BE2C (cell line): ENCODE measurements at regions not wholly inside any gene's neighbourhood (a gene's known extent, or its start where the extent isn't known, plus 50 kb on each side); places are given as distances from the start of the nearest gene placed in this dataset.

Experiments used
- DNase-seq: peaks from one replicate; pipeline ENCODE4 v3.0.0-alpha.2; 2020
- H3K27me3 ChIP-seq: fragments of 250-450 bp; sonication (Bioruptor Pico); 2 replicates; pipeline ENCODE4 v1.5.1; 2020; ENCODE audit warnings: mild to moderate bottlenecking
- H3K36me3 ChIP-seq: fragments of 250-450 bp; sonication (Bioruptor Pico); 2 replicates; pipeline ENCODE4 v1.5.1; 2020; ENCODE audit warnings: mild to moderate bottlenecking
- H3K4me1 ChIP-seq: fragments of 250-450 bp; sonication (Bioruptor Pico); 2 replicates; pipeline ENCODE4 v1.5.1; 2020
- H3K4me3 ChIP-seq: 2 replicates; pipeline ENCODE4 v1.5.1; 2011; ENCODE audit warnings: low read depth, low read length
- H3K9me3 ChIP-seq: fragments of 250-450 bp; sonication (Bioruptor Pico); 2 replicates; pipeline ENCODE4 v1.5.1; 2020
- TF ChIP-seq, protein P1 (sequence below): IDR thresholded peaks from 2 replicates; pipeline ENCODE4 v1.5.1; 2012; ENCODE audit warnings: mild to moderate bottlenecking, low read depth, low read length

DNA sequence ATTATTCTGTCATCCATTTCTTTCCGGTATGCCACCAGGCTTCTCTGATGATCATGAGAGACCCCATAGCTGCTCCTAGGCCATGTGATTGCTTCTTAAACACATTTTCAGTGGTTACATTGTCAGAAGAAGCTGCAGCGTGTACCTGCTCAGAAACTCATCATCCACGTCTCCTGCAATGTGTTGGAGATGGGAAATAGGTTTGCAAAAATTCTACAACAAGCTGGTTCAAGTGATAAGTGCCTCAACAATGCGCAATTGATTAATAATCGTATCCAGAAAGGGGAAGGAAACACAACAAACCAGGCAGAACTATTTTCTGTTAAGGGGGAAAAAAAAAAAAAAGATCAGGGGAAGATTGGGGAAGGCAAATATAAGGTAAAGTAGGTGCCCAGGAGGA is 75.7 kb upstream of the THUMPD2 start:
- Histone ChIP-seq H3K9me3 (no peaks in the 10 kb centered on the region), H3K4me3 (no peak overlapping the region), H3K4me1 (no peaks in the 10 kb centered on the region), H3K27me3 (no peaks in the 10 kb centered on the region; the same call in 1 of the 2 replicates), H3K36me3 (no peaks in the 10 kb centered on the region)
- DNase-seq: no peak
- TF ChIP-seq, protein P1, sequence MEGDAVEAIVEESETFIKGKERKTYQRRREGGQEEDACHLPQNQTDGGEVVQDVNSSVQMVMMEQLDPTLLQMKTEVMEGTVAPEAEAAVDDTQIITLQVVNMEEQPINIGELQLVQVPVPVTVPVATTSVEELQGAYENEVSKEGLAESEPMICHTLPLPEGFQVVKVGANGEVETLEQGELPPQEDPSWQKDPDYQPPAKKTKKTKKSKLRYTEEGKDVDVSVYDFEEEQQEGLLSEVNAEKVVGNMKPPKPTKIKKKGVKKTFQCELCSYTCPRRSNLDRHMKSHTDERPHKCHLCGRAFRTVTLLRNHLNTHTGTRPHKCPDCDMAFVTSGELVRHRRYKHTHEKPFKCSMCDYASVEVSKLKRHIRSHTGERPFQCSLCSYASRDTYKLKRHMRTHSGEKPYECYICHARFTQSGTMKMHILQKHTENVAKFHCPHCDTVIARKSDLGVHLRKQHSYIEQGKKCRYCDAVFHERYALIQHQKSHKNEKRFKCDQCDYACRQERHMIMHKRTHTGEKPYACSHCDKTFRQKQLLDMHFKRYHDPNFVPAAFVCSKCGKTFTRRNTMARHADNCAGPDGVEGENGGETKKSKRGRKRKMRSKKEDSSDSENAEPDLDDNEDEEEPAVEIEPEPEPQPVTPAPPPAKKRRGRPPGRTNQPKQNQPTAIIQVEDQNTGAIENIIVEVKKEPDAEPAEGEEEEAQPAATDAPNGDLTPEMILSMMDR: no peak

DNA sequence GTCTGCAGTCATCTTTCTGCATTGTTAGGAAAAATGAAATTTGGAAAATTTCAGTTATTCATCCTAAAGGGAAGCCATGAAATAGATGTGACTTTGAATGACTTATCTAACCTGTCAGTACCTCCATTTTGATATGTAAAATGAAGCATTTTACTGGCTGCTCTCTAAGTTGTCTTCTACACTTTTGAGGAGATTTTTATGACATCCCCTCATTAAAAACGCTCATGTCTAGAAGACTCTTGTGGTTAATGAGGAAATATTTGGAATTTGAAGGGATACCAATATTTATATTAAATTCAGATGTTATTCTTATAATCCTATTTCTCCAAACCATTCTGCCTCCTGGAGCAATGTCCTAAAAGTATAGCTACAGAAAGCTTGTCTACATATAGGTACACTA is 73.8 kb upstream of the THUMPD2 start:
- Histone ChIP-seq H3K9me3 (no peaks in the 10 kb centered on the region), H3K4me1 (no peaks in the 10 kb centered on the region), H3K27me3 (no peaks in the 10 kb centered on the region), H3K4me3 (no peak overlapping the region), H3K36me3 (no peaks in the 10 kb centered on the region)
- DNase-seq: no peak
- TF ChIP-seq, protein P1: no peak

DNA sequence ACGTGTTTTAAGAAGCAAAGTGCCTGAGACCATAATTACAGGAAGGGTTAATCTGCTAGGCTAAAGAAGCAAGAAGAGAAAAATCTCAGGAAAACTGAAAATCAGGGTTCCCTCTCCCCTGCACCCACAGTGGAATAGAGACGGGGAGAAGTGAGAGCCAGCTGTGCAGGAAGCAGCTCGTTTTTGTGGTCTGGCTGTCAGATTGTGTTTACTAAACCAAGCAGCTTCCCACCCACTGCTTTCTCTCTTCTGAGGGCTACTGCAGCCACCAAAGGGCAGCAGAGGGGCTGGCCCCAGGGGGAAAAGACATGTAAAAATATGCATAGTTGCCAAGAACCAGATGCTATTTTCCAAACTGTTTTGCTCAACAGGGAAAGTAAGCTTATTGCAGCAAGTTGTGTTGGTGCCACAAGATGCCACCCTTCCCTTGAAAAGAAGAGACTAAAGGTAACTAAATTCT is 72.6 kb upstream of the THUMPD2 start:
- Histone ChIP-seq H3K4me1 (no peaks in the 10 kb centered on the region), H3K27me3 (no peaks in the 10 kb centered on the region), H3K36me3 (no peaks in the 10 kb centered on the region), H3K9me3 (no peaks in the 10 kb centered on the region), H3K4me3 (no peak overlapping the region)
- TF ChIP-seq, protein P1: no peak
- no peak for DNase-seq

DNA sequence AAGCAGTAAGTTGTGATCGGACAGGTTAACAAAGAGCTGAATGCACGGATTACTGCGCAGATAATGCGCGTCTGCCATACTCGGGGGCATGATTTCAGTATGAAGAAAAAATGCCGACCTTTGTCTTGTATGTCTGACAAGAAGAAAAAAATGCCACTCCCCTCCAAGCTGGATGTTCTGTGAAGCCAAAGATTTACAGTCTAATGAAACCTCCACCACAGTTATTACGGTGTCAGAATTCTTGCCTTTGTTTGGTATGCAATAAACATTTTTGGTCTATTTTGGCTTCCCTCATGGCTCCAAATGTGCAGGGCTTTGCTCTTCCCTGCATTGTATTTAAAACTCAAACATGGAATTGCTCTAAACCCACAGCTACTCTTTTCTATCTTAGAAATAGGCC is 72.2 kb upstream of the THUMPD2 start:
- no peak for DNase-seq
- Histone ChIP-seq H3K4me3 (no peak overlapping the region), H3K4me1 (no peaks in the 10 kb centered on the region), H3K27me3 (no peaks in the 10 kb centered on the region), H3K9me3 (no peaks in the 10 kb centered on the region), H3K36me3 (no peaks in the 10 kb centered on the region)
- TF ChIP-seq, protein P1: no peak

DNA sequence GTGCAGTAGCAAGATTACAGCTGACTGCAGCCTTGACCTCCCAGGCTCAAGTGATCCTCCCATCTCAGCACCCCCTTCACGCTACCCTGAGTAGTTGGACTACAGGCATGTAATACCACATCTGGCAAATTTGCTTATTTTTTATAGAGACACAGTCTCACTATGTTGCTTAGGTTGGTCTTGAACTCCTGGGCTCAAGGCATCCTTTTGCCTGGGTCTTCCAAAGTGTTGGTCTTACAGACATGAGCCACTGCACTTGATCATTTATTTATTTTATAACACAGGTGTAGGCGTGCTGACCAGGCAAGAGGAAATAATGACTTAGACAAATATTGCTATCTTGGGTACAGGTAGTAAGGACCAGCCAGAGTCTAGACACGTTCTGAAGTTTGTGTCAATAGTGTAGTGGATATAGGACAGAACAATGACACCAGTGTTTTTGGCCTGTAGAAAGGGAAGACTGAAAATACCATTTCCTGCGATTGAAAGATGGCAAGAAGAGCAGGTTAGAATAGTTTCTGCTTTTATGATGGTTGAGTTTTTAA is 71.0 kb upstream of the THUMPD2 start:
- Histone ChIP-seq H3K36me3 (no peaks in the 10 kb centered on the region), H3K27me3 (no peaks in the 10 kb centered on the region; the same call in 1 of the 2 replicates), H3K9me3 (no peaks in the 10 kb centered on the region), H3K4me1 (no peaks in the 10 kb centered on the region), H3K4me3 (no peak overlapping the region)
- TF ChIP-seq, protein P1: no peak
- no peak for DNase-seq

DNA sequence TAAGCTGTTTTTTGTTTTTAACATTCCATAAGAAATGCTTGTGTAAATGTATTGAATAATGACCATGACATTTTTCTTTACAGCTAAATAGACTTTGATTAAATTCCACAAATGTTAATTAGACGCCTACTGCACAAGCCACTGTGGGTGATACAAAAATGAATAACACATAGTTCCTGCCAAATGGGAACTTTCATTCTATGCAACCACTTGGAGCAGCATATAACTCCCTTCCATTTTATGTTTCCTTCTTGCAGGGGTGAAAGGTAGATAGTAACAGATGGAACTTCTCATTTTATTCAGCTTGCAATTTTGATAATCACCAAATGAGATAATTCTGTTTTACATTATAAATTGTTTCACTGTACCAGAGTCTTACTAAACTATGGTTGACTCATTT is 70.0 kb upstream of the THUMPD2 start:
- no peak for DNase-seq
- no peaks in the 10 kb centered on the region for H3K4me1 ChIP-seq
- TF ChIP-seq, protein P1: no peak
- H3K36me3 ChIP-seq: no peaks in the 10 kb centered on the region
- H3K27me3 ChIP-seq: no peaks in the 10 kb centered on the region; the same call in 1 of the 2 replicates
- no peaks in the 10 kb centered on the region for H3K9me3 ChIP-seq
- H3K4me3 ChIP-seq: no peak overlapping the region
